AG04449 (cell line): ENCODE measurements at regions not wholly inside any gene's neighbourhood (a gene's known extent, or its start where the extent isn't known, plus 50 kb on each side); places are given as distances from the start of the nearest gene placed in this dataset.

Source experiments
- CTCF ChIA-PET: fragments of 350-600 bp; formaldehyde crosslinking; extraction: SDS; loops from one replicate; lab custom pipeline; 2021; ENCODE audit warnings: antibody characterized with exemption; lab: Yijun Ruan, JAX
- POLR2A ChIA-PET: fragments of 400-600, 350-600 bp; formaldehyde crosslinking; extraction: SDS; loops from one replicate; lab custom pipeline; 2020; ENCODE audit warnings: antibody characterized with exemption, inconsistent platforms; lab: Yijun Ruan, JAX
- DNase-seq: peaks from one replicate; pipeline ENCODE4 v3.0.0-alpha.2; 2010; ENCODE audit warnings: low read depth, low spot score
- H3K4me3 ChIP-seq: 2 replicates; pipeline ENCODE4 v1.5.1; 2011; ENCODE audit warnings: low read depth, mild to moderate bottlenecking, control low read depth, low read length
- TF ChIP-seq, protein P1 (sequence below): IDR thresholded peaks from one replicate; pipeline ENCODE4 v1.5.1; 2011; ENCODE audit warnings: mild to moderate bottlenecking, moderate library complexity, low read length, control low read depth, inconsistent platforms; ENCODE audit not compliant: insufficient read depth; ENCODE audit errors: missing control alignments

- DNase-seq: no peak
- TF ChIP-seq, protein P1, sequence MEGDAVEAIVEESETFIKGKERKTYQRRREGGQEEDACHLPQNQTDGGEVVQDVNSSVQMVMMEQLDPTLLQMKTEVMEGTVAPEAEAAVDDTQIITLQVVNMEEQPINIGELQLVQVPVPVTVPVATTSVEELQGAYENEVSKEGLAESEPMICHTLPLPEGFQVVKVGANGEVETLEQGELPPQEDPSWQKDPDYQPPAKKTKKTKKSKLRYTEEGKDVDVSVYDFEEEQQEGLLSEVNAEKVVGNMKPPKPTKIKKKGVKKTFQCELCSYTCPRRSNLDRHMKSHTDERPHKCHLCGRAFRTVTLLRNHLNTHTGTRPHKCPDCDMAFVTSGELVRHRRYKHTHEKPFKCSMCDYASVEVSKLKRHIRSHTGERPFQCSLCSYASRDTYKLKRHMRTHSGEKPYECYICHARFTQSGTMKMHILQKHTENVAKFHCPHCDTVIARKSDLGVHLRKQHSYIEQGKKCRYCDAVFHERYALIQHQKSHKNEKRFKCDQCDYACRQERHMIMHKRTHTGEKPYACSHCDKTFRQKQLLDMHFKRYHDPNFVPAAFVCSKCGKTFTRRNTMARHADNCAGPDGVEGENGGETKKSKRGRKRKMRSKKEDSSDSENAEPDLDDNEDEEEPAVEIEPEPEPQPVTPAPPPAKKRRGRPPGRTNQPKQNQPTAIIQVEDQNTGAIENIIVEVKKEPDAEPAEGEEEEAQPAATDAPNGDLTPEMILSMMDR: no peak
- POLR2A ChIA-PET: no interaction called here
- CTCF ChIA-PET: interaction anchor here (1.8 kb wide), 1 partner anchor 11 kb away, joined by 5 read pairs; no protein-coding TSS in a partner anchor
- H3K4me3 ChIP-seq: no peak overlapping the region
These were observed 102.0 kb upstream of the TENT5A start for GRCh38 chr6:81854474-81854873.

DNA sequence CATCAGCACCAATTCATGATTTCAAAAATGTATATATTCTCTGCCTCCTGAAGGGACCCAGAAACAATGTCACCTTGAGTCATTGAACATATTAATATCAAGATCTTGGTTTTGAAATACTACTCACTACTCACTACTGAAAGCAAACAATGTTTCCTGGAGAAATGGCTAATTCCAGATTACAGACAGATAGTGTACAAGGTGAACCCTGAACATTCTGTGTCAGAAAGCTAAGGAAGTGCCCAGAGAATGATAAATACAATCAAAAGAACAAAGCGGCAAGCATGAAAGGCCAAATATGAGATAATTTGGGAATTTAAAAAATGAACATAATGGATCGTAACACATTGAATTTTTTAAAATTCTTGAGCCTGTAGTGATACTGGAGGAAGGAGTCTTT is 101.5 kb upstream of the TENT5A start:
- DNase-seq: no peak
- TF ChIP-seq, protein P1: no peak
- ChIA-PET CTCF (no interaction called here), POLR2A (no interaction called here)
- no peak overlapping the region for H3K4me3 ChIP-seq

- H3K4me3 ChIP-seq: no peak overlapping the region
- CTCF ChIA-PET: interaction anchor here (1.3 to 1.5 kb wide), 2 partner anchors 9 to 10 kb away, joined by 3 read pairs; no protein-coding TSS in a partner anchor
- DNase-seq: no peak
- TF ChIP-seq, protein P1: no peak
- POLR2A ChIA-PET: interaction anchor here (0.6 kb wide), 1 partner anchor 938 kb away, joined by 3 read pairs; no protein-coding TSS in a partner anchor
These were observed 96.8 kb upstream of the TENT5A start for GRCh38 chr6:81849248-81849647.

DNA sequence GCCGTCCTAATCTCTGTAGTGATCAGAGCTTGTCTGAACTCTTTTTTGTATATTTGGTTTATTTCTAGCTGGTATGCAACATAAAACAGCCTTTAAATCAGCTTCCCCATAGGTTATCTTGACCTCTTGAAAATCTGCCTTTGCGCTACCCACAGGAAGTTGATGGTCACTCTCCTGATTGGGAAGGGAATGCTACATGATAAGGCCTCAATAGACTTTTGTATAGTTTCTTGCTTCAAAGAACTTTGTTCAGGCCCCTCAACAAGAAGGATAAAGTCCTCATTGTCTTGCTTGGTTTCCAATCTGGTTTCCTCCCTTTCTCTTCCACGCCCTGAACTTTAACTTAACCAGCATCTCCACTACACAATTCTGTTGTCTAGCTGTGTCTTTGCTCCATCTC is 95.4 kb upstream of the TENT5A start:
- TF ChIP-seq, protein P1: no peak
- no peak overlapping the region for H3K4me3 ChIP-seq
- POLR2A ChIA-PET: no interaction called here
- DNase-seq: no peak
- CTCF ChIA-PET: no interaction called here

DNA sequence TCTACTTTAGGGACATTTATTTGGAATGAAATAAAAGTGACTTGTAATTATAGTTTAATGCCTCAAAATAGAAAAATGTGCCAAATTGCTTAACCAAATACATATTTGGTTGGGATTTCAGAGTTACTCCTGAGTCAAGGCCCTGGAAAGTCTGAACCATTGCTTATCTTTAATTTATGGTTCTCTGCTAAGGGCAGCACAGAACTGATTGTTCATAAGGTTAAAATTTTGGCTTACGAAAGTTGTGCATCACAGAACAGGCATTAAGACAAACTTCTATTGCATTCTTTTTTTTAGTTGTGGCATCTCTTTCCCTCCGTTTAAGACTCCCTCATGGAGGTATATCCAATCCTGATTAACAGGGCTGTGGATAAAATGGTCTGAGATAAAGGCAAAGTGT is 92.2 kb upstream of the TENT5A start:
- TF ChIP-seq, protein P1: no peak
- POLR2A ChIA-PET: interaction anchor here (1.8 kb wide), 1 partner anchor 46 kb away, joined by 5 read pairs; no protein-coding TSS in a partner anchor
- no peak overlapping the region for H3K4me3 ChIP-seq
- CTCF ChIA-PET: no interaction called here
- DNase-seq: no peak

- POLR2A ChIA-PET: no interaction called here
- TF ChIP-seq, protein P1: no peak
- H3K4me3 ChIP-seq: no peak overlapping the region
- DNase-seq: no peak
- CTCF ChIA-PET: no interaction called here
These were observed 90.8 kb upstream of the TENT5A start for GRCh38 chr6:81843302-81843701.
